Mucosa of descending colon (tissue), 3 donors: ENCODE measurements at regions not wholly inside any gene's neighbourhood (a gene's known extent, or its start where the extent isn't known, plus 50 kb on each side); places are given as distances from the start of the nearest gene placed in this dataset.

Experiments used
- ATAC-seq: fragments of 200-7000 bp; cut with Tn5 transposase; one replicate; pipeline ENCODE4 v1.9.1; 2020; ENCODE audit warnings: mild to moderate bottlenecking, moderate library complexity
- DNase-seq, 3 donors: peaks; one replicate each; pipeline ENCODE4 v3.0.0-alpha.2; 2020
- H3K36me3 ChIP-seq: fragments of 200-600 bp; one replicate; pipeline ENCODE4 v1.8.0; 2021; ENCODE audit warnings: low read depth, mild to moderate bottlenecking
- H3K4me1 ChIP-seq: fragments of 200-600 bp; one replicate; pipeline ENCODE4 v1.8.0; 2021; ENCODE audit warnings: low read depth, mild to moderate bottlenecking
- H3K4me3 ChIP-seq: fragments of 200-600 bp; one replicate; pipeline ENCODE4 v1.8.0; 2021; ENCODE audit warnings: mild to moderate bottlenecking
- H3K9me3 ChIP-seq: fragments of 200-600 bp; one replicate; pipeline ENCODE4 v1.8.0; 2021; ENCODE audit warnings: mild to moderate bottlenecking
- CTCF ChIP-seq: fragments of 200-600 bp; IDR thresholded peaks from one replicate; pipeline ENCODE4 v1.8.0; 2022; ENCODE audit warnings: antibody characterized with exemption, mild to moderate bottlenecking
- intact Hi-C, 2 donors: fragments of 100-400 bp; cut with DNase I in 1 of 2; cut with micrococcal nuclease in 1 of 2; formaldehyde crosslinking; loops; one replicate each; pipeline versions ENCODE4 v1.11.0 to v1.11.1; 2022; cut with DNase I, micrococcal nuclease
- donor health status: DM: no; HTN: no; CAD: no; lungs with moderate emphysema.
- donor health status: DM: no; HTN: no; CAD: no.
- donor health status: DM: no; HTN: yes; CAD: no.

DNA sequence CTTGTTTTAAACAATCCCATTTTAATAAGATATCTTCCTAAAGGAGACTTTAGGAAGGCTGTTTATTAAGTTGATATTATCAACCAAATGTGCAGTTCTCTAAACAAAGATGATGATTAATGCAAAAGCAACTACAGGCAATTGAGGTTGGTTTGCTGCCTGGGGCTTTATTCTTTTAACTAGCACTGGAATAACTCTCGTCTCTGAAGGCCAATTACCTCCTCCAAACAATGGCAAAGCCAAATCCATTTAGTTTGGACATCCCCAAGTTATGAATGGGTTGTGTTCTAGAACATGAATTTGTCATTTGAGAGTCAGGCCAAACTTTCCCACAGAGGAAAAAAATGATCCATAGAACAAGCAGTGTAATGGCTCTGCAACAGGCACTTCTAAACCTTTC, 114.1 kb downstream of the SLC16A9 start:
- DNase-seq (no peak), ATAC-seq (no peak)
- Histone ChIP-seq H3K4me3 (no peak overlapping the region), H3K36me3 (no peaks in the 10 kb centered on the region), H3K4me1 (no peaks in the 10 kb centered on the region), H3K9me3 (no peaks in the 10 kb centered on the region)
- intact Hi-C loops = no loop called here
- no peak for TF ChIP-seq CTCF

- DNase-seq = peak in 2 of 3 donors; percentile 52 to 56
Measured at GRCh38 chr10:59593768-59594167, 115.9 kb downstream of the SLC16A9 start.

GRCh38 chr10:59589796-59590195, 119.9 kb downstream of the SLC16A9 start:
- ATAC-seq (no peak), DNase-seq (no peak)
- H3K4me3 ChIP-seq = no peak overlapping the region
- no peaks in the 10 kb centered on the region for H3K36me3 ChIP-seq
- no peak for TF ChIP-seq CTCF
- peaks cover 4% of the 10 kb centered on the region for H3K4me1 ChIP-seq
- H3K9me3 ChIP-seq = no peaks in the 10 kb centered on the region
- intact Hi-C loops = no loop called here

More at GRCh38 chr10:59593768-59594167, 115.9 kb downstream of the SLC16A9 start:
- no peak for TF ChIP-seq CTCF
- Histone ChIP-seq H3K36me3 (no peaks in the 10 kb centered on the region), H3K9me3 (no peaks in the 10 kb centered on the region), H3K4me3 (no peak overlapping the region), H3K4me1 (no peaks in the 10 kb centered on the region)
- ATAC-seq = peak; percentile 86
- intact Hi-C loops = no loop called here

DNA sequence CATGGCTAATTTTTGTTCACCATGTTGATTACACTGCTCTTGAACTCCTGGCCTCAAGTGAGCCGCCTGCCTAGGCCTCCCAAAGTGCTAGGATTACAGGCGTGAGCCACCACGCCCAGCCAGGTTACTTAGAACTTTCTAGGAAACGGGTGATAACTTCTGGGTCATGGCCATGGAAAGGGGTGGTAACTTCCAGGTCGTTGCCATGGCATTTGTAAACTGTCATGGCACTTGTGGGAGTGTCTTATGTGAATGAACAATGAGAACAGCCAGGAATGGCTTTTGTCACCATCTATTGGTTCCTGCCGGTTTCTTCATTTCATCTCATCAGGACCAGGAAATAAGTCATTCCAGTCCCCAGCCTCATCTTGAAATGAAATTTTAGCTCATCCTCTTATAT, 120.9 kb downstream of the SLC16A9 start:
- no peak overlapping the region for H3K4me3 ChIP-seq
- no peak for TF ChIP-seq CTCF
- no peaks in the 10 kb centered on the region for H3K36me3 ChIP-seq
- ATAC-seq (no peak), DNase-seq (no peak)
- no peaks in the 10 kb centered on the region for H3K9me3 ChIP-seq
- peaks cover 4% of the 10 kb centered on the region for H3K4me1 ChIP-seq
- intact Hi-C loops = no loop called here

DNA sequence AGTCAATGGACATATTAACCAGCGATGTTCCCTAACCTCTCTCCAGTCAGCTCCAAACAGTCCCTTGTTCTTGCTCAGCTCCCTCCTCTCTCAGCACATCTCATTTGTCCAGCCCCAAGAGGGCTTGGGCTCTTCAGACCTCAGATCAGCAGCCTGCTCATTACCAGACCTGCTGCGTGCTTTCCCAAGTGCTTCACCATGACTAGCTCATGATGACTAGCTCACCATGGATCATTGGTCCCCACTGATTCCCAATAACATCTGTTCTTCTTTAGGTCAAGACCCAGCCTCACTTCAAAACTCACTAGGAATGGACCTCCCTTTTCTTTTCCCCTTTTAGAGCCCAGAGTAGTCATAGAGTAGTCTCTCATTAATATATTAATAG, 121.9 kb downstream of the SLC16A9 start:
- Histone ChIP-seq H3K4me3 (no peak overlapping the region), H3K4me1 (peaks cover 4% of the 10 kb centered on the region), H3K36me3 (no peaks in the 10 kb centered on the region), H3K9me3 (no peaks in the 10 kb centered on the region)
- intact Hi-C loops = no loop called here
- TF ChIP-seq CTCF = no peak
- DNase-seq (no peak), ATAC-seq (no peak)

DNA sequence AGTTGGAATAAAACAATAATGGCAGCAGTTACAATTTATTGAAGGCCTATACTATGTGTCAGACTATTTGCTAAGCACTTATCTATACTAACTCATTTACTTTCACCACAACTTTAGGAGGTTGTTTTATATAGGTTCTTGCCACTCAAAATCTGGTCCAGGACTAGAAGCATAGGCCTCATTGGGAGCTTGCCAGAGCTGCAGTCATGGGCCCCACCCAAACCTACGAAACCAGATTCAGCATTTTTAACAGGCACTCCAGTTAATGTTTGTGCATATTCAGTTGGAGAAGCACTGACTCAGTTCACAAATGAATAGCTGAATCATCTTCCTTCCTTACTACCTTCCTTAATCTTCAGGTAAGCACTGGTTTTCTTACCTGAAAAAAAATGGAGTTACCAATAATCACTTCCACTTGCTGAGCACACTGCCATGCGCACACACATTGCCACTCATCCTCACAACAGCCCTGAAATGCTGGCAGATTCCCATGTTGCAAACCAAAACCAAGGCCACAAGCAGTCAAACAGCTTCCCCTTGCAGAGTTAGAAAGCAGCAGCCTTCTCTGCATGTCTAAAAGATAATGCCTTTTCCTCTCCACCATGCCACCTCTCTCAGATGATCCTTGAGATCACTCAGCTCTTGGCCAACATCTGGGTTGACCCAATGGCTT, 122.4 kb downstream of the SLC16A9 start:
- TF ChIP-seq CTCF = no peak
- Histone ChIP-seq H3K4me1 (peaks cover 4% of the 10 kb centered on the region), H3K9me3 (no peaks in the 10 kb centered on the region), H3K36me3 (no peaks in the 10 kb centered on the region), H3K4me3 (no peak overlapping the region)
- intact Hi-C loops = no loop called here
- DNase-seq = peak; percentile 66 to 71 (median 69)
- peak; percentile 83 for ATAC-seq
